Tibial artery (tissue), 4 donors: ENCODE measurements at regions not wholly inside any gene's neighbourhood (a gene's known extent, or its start where the extent isn't known, plus 50 kb on each side); places are given as distances from the start of the nearest gene placed in this dataset.

ENCODE experiments used
- DNase-seq, 2 donors: peaks; one replicate each; pipeline ENCODE4 v3.0.0-alpha.2; 2019
- H3K27ac ChIP-seq, 2 donors: fragments of 200-600 bp; sonication (generic) in 1 of 2; 1 replicate in 1 of 2; 2 replicates in 1 of 2; pipeline ENCODE4 v1.5.1; 2018 to 2019; ENCODE audit warnings: mild to moderate bottlenecking in 1 of 2
- H3K27me3 ChIP-seq, 2 donors: fragments of 200-600 bp; sonication (generic) in 1 of 2; one replicate each; pipeline versions ENCODE4 v1.5.1 to v1.6.0; 2016 to 2019
- H3K36me3 ChIP-seq, 3 donors: fragments of 200-600 bp; sonication (generic) in 2 of 3; one replicate each; pipeline ENCODE4 v1.5.1; 2016 to 2019; ENCODE audit warnings: mild to moderate bottlenecking in 2 of 3
- H3K4me1 ChIP-seq, 4 donors: fragments of 200-600 bp; sonication (generic) in 2 of 4; 1 replicate in 3 of 4; 2 replicates in 1 of 4; pipeline ENCODE4 v1.5.1; 2016 to 2019
- H3K4me3 ChIP-seq, 2 donors: fragments of 200-600 bp; sonication (generic) in 1 of 2; 1 replicate in 1 of 2; 2 replicates in 1 of 2; pipeline ENCODE4 v1.5.1; 2018 to 2019; ENCODE audit warnings: mild to moderate bottlenecking in 2 of 2
- H3K9me3 ChIP-seq, 3 donors: fragments of 200-600 bp; sonication (generic) in 1 of 3; one replicate each; pipeline ENCODE4 v1.5.1; 2016 to 2019
- CTCF ChIP-seq, 2 experiments: fragments of 200-600 bp in 1 of 2; fragments of 450-650 bp in 1 of 2; IDR thresholded peaks; one replicate each; pipeline ENCODE4 v1.5.1; 2017 to 2019; ENCODE audit warnings: antibody characterized with exemption in 2 of 2, mild to moderate bottlenecking in 1 of 2, moderate library complexity in 1 of 2
- intact Hi-C: fragments of 100-400 bp; cut with DNase I; formaldehyde crosslinking; loops from one replicate; pipeline ENCODE4 v1.15.0; 2023; ENCODE audit warnings: low total_unique reads

GRCh38 chr13:74487091-74487722 is 353.0 kb upstream of the KLF12 start:
- no peaks in the 10 kb centered on the region for H3K36me3 ChIP-seq
- no peak for TF ChIP-seq CTCF (IDR thresholded peaks at IDR 0.05)
- H3K27me3 ChIP-seq = no peaks in the 10 kb centered on the region
- H3K4me1 ChIP-seq = peaks cover 0 to 5% (median 0%) of the 10 kb centered on the region in 4 donors
- no peaks in the 10 kb centered on the region for H3K9me3 ChIP-seq
- no peak overlapping the region for H3K27ac ChIP-seq
- intact Hi-C loops = no loop called here
- no peak for DNase-seq
- no peak overlapping the region for H3K4me3 ChIP-seq

DNA sequence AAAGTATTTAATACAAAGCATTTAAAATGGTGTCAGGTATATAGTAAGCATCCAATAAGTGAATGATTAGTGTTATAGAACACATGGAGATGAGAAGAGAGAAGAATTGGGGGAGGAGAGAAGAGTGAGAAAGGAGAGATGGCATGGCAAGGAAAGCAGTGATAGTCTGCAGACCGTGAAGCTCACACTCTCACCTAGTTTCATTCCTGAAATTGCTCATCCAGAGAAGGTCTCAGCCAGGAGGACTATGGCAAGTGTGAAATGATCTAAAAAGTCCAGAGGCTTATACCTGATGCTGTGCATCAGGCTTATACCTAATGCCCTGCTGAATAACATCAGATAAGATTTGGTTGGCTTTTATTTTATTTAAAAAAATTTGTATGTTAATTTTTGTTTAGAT is 351.6 kb upstream of the KLF12 start:
- DNase-seq = no peak
- H3K27ac ChIP-seq = no peak overlapping the region
- no peaks in the 10 kb centered on the region for H3K9me3 ChIP-seq
- H3K4me1 ChIP-seq = peaks cover 0 to 5% (median 0%) of the 10 kb centered on the region in 4 donors
- no peak for TF ChIP-seq CTCF (IDR thresholded peaks at IDR 0.05)
- no peaks in the 10 kb centered on the region for H3K27me3 ChIP-seq
- no peaks in the 10 kb centered on the region for H3K36me3 ChIP-seq
- intact Hi-C loops = no loop called here
- H3K4me3 ChIP-seq = no peak overlapping the region

DNA sequence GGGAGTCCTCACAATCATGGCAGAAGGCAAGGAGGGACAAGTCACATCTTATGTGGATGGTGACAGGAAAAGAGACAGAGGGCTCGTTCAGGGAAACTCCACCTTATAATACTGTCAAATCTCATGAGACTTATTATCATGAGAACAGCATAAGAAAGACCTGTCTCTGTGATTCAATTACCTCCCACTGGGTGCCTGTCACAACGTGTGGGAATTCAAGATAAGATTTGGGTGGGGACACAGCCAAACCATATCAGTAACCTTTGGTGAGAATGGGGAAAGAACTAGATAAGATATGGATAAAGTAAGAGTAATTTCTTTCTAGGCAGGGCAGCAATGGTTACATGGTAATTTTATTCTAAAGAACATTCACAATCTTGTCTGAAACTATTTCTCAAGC is 344.9 kb upstream of the KLF12 start:
- no peak for TF ChIP-seq CTCF (IDR thresholded peaks at IDR 0.05)
- DNase-seq = no peak
- intact Hi-C loops = no loop called here
- Histone ChIP-seq H3K9me3 (no peaks in the 10 kb centered on the region), H3K4me3 (no peak overlapping the region), H3K36me3 (no peaks in the 10 kb centered on the region), H3K27me3 (no peaks in the 10 kb centered on the region), H3K27ac (no peak overlapping the region), H3K4me1 (no peaks in the 10 kb centered on the region)

DNA sequence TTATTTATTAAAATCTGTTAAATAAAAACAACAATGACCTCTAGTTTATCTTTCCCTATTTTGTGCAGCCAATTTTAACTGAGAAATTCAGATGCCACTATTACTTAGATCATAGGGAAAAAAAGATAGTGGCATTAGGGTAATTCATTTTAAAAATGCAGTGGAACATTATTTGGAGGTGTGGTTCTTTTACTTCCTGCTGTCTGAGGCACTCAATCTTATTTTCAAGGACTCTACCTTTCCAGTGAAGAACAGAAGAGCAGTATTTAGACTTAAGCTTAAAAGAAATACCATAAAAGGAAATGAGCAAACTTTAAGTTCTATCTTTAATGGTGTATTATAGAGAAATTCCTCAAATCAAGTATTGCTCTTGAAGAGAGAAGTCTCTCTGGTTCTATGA is 342.6 kb upstream of the KLF12 start:
- no peak overlapping the region for H3K27ac ChIP-seq
- no peaks in the 10 kb centered on the region for H3K4me1 ChIP-seq
- DNase-seq = no peak
- no peaks in the 10 kb centered on the region for H3K27me3 ChIP-seq
- no peaks in the 10 kb centered on the region for H3K36me3 ChIP-seq
- H3K4me3 ChIP-seq = no peak overlapping the region
- TF ChIP-seq CTCF (IDR thresholded peaks at IDR 0.05) = no peak
- H3K9me3 ChIP-seq = no peaks in the 10 kb centered on the region
- intact Hi-C loops = no loop called here

- Histone ChIP-seq H3K4me1 (no peaks in the 10 kb centered on the region), H3K27ac (no peak overlapping the region), H3K36me3 (no peaks in the 10 kb centered on the region), H3K4me3 (no peak overlapping the region), H3K27me3 (no peaks in the 10 kb centered on the region), H3K9me3 (no peaks in the 10 kb centered on the region)
- TF ChIP-seq CTCF (IDR thresholded peaks at IDR 0.05) = no peak
- DNase-seq = no peak
- intact Hi-C loops = no loop called here
These were observed 342.2 kb upstream of the KLF12 start for GRCh38 chr13:74476365-74476764.

DNA sequence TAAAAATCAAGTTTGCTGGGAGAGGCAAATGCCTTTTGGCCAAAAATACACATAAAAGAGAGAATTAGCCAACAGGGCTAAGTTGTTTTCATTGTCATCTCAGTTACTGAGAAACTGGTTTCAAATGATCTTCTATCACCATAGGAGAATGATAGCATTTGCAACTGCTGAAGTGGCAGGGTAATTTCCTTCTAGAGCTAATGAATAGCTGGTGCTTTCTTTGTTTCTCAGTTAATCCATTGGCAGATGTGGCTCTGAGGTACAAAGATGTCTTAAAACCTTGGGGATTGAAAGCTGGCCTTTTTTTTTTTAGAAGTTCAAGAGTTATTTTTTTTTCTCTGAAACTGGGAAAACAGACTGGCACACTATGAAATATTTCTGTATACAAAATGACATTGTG is 332.7 kb upstream of the KLF12 start:
- no peak overlapping the region for H3K27ac ChIP-seq
- no peak for DNase-seq
- intact Hi-C loops = no loop called here
- H3K27me3 ChIP-seq = no peaks in the 10 kb centered on the region
- TF ChIP-seq CTCF (IDR thresholded peaks at IDR 0.05) = no peak
- no peaks in the 10 kb centered on the region for H3K9me3 ChIP-seq
- H3K36me3 ChIP-seq = no peaks in the 10 kb centered on the region
- no peaks in the 10 kb centered on the region for H3K4me1 ChIP-seq
- H3K4me3 ChIP-seq = no peak overlapping the region
